ENCODE measurements at regions not wholly inside any gene's neighbourhood (a gene's known extent, or its start where the extent isn't known, plus 50 kb on each side); places are given as distances from the start of the nearest gene placed in this dataset.

DNA sequence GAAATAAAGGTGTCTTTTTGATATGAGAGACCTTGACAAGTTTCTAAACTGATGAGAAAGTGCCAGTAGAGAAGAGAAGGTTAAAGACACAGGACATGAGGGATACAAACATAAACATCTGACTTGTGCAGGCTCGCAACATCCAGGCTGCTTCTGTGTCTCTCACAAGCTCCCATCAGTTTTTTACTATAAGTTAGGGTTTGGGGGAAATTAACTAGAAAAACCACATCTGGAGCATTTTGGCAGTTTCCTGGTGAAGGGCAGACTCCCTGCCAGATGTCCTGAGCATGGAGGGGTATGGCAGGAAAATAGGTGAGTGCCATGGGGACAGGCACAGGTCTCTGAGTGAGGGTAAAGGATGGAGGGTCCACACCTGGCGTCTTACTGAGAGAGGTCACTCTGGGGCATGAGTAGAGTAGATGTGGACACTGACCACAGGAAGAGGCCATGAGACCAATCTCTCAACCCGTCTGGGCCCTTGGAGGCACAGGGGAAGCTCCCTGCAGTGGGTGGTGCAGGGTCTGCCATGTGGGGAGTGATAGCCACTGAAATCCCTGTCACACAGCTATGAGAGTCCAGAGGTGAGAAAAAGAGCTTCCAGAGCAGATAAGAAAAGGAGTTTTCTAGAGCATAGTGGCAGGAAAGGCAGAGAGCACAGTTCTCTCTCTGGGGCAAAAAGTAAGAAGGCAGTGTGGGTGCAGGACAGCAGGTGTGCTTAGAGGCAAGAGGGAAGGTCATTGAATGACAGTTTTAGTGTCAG, 193.3 kb upstream of the SYNDIG1 start:
- H3K4me2 ChIP-seq (ENCODE audit: low read length): no peak overlapping the region
- TF ChIP-seq, protein P1, sequence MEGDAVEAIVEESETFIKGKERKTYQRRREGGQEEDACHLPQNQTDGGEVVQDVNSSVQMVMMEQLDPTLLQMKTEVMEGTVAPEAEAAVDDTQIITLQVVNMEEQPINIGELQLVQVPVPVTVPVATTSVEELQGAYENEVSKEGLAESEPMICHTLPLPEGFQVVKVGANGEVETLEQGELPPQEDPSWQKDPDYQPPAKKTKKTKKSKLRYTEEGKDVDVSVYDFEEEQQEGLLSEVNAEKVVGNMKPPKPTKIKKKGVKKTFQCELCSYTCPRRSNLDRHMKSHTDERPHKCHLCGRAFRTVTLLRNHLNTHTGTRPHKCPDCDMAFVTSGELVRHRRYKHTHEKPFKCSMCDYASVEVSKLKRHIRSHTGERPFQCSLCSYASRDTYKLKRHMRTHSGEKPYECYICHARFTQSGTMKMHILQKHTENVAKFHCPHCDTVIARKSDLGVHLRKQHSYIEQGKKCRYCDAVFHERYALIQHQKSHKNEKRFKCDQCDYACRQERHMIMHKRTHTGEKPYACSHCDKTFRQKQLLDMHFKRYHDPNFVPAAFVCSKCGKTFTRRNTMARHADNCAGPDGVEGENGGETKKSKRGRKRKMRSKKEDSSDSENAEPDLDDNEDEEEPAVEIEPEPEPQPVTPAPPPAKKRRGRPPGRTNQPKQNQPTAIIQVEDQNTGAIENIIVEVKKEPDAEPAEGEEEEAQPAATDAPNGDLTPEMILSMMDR (conservative IDR thresholded peaks at IDR 0.05; ENCODE audit: low read depth, low read length): no peak
- TF ChIP-seq EZH2phosphoT487 (IDR thresholded peaks at IDR 0.05; ENCODE audit: borderline replicate concordance, low read length) (no peak), EZH2 (IDR thresholded peaks at IDR 0.05; ENCODE audit: low read length, unreplicated experiment) (no peak)
- no peak overlapping the region for H3K27ac ChIP-seq (ENCODE audit: low read length)
- H3K36me3 ChIP-seq (ENCODE audit: low read depth, low read length): no peaks in the 10 kb centered on the region
- no peaks in the 10 kb centered on the region for H3K9me3 ChIP-seq (ENCODE audit: low read length)
- DNase-seq (no peak), ATAC-seq (no peak)
- no TSS peak for BruUV-seq (replicated peaks)
- no peak overlapping the region for H2AFZ ChIP-seq (ENCODE audit: low read length)
- H4K20me1 ChIP-seq (ENCODE audit: low read length): no peaks in the 10 kb centered on the region
- no peak overlapping the region for H3K9ac ChIP-seq (ENCODE audit: low read length)
- peaks cover 68% of the 10 kb centered on the region for H3K27me3 ChIP-seq (ENCODE audit: low read length)
- ChIA-PET CTCF (no interaction called here), POLR2A (ENCODE audit: unreplicated experiment) (no interaction called here)
- no peaks in the 10 kb centered on the region for H3F3A ChIP-seq (ENCODE audit: low read length, unreplicated experiment)
- H3K4me1 ChIP-seq (ENCODE audit: insufficient read depth, low read length): no peaks in the 10 kb centered on the region
- H3K79me2 ChIP-seq (ENCODE audit: low read length): no peaks in the 10 kb centered on the region
- intact Hi-C loops (cut with micrococcal nuclease): no loop called here
- no peak overlapping the region for H3K4me3 ChIP-seq (ENCODE audit: low read length)
- no peaks in the 10 kb centered on the region for H3K9me2 ChIP-seq (replicated peaks; ENCODE audit: low read length)

DNA sequence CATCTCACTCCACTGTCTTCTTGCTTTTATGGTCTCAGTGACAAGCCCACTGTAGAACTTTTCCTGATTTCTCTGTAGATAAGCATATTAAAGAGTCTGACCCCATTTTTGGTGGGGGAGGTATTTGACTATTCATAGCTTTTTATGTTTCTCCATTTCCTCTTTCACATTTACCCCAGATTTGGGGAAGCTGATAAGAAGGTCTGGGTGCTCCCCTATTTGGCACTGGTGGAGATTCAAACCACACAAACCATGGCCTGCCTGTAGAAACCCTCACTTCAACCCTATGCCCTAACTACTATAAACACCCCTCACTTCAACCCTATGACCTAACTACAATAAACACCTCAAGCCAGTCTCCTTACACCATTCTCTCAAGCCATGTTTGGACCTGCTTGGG, 196.2 kb upstream of the SYNDIG1 start:
- H3K9ac ChIP-seq (ENCODE audit: low read length): no peak overlapping the region
- H3K9me2 ChIP-seq (replicated peaks; ENCODE audit: low read length): no peaks in the 10 kb centered on the region
- no peaks in the 10 kb centered on the region for H3K79me2 ChIP-seq (ENCODE audit: low read length)
- POLR2A ChIA-PET (ENCODE audit: unreplicated experiment): no interaction called here
- no peak overlapping the region for H3K27ac ChIP-seq (ENCODE audit: low read length)
- H3K4me1 ChIP-seq (ENCODE audit: insufficient read depth, low read length): no peaks in the 10 kb centered on the region
- intact Hi-C loops (cut with micrococcal nuclease): no loop called here
- DNase-seq (no peak), ATAC-seq (no peak)
- H3K9me3 ChIP-seq (ENCODE audit: low read length): no peaks in the 10 kb centered on the region
- H3K36me3 ChIP-seq (ENCODE audit: low read depth, low read length): no peaks in the 10 kb centered on the region
- H3K4me3 ChIP-seq (ENCODE audit: low read length): no peak overlapping the region
- no peak overlapping the region for H2AFZ ChIP-seq (ENCODE audit: low read length)
- no peak for TF ChIP-seq EZH2 (IDR thresholded peaks at IDR 0.05; ENCODE audit: low read length, unreplicated experiment)
- no peak for TF ChIP-seq EZH2phosphoT487 (IDR thresholded peaks at IDR 0.05; ENCODE audit: borderline replicate concordance, low read length)
- TF ChIP-seq, protein P1 (conservative IDR thresholded peaks at IDR 0.05; ENCODE audit: low read depth, low read length): no peak
- H3K4me2 ChIP-seq (ENCODE audit: low read length): no peak overlapping the region
- CTCF ChIA-PET: no interaction called here
- H3F3A ChIP-seq (ENCODE audit: low read length, unreplicated experiment): no peaks in the 10 kb centered on the region
- H4K20me1 ChIP-seq (ENCODE audit: low read length): no peaks in the 10 kb centered on the region
- H3K27me3 ChIP-seq (ENCODE audit: low read length): peaks cover 59% of the 10 kb centered on the region
- no TSS peak for BruUV-seq (replicated peaks)

DNA sequence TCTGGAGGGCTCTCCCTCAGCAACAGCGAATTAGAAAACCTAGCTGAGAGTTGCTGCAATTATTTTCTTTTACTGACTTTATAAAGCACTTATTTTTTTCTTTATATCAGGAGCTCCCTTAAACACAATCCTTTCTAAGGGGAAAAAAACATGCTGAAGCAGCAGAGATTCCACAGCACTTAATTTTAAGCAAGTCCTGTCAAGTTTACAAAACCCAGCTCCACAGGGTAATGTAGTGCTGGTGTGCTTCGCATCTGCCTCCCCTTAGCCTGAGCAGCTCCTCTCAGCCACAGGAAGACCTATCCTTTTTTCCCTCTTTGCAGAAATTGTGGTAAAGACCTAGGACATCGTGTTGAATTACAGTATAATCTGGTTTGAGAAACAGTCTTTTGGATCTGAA, 208.1 kb upstream of the SYNDIG1 start:
- TF ChIP-seq, protein P1 (conservative IDR thresholded peaks at IDR 0.05; ENCODE audit: low read depth, low read length): no peak
- TF ChIP-seq EZH2 (IDR thresholded peaks at IDR 0.05; ENCODE audit: low read length, unreplicated experiment) (no peak), EZH2phosphoT487 (IDR thresholded peaks at IDR 0.05; ENCODE audit: borderline replicate concordance, low read length) (no peak)
- Histone ChIP-seq H4K20me1 (ENCODE audit: low read length) (no peaks in the 10 kb centered on the region), H3K9me3 (ENCODE audit: low read length) (no peaks in the 10 kb centered on the region), H3K36me3 (ENCODE audit: low read depth, low read length) (no peaks in the 10 kb centered on the region), H3K4me3 (ENCODE audit: low read length) (no peak overlapping the region), H3K79me2 (ENCODE audit: low read length) (no peaks in the 10 kb centered on the region), H3K27me3 (ENCODE audit: low read length) (peaks cover 89% of the 10 kb centered on the region), H3K4me2 (ENCODE audit: low read length) (no peak overlapping the region), H3K9me2 (replicated peaks; ENCODE audit: low read length) (no peaks in the 10 kb centered on the region), H2AFZ (ENCODE audit: low read length) (no peak overlapping the region), H3K9ac (ENCODE audit: low read length) (no peak overlapping the region), H3K4me1 (ENCODE audit: insufficient read depth, low read length) (no peaks in the 10 kb centered on the region), H3K27ac (ENCODE audit: low read length) (no peak overlapping the region), H3F3A (ENCODE audit: low read length, unreplicated experiment) (no peaks in the 10 kb centered on the region)
- intact Hi-C loops (cut with micrococcal nuclease): no loop called here
- ATAC-seq: no peak
- ChIA-PET POLR2A (ENCODE audit: unreplicated experiment) (no interaction called here), CTCF (no interaction called here)
- DNase-seq: no peak
- no TSS peak for BruUV-seq (replicated peaks)
